Peyer's patch (tissue), 4 donors: ENCODE measurements at regions not wholly inside any gene's neighbourhood (a gene's known extent, or its start where the extent isn't known, plus 50 kb on each side); places are given as distances from the start of the nearest gene placed in this dataset.

Source experiments
- POLR2A ChIP-seq, 2 donors: fragments of 450-650 bp; IDR thresholded peaks; one replicate each; pipeline ENCODE4 v1.5.1; 2017; ENCODE audit warnings: antibody characterized with exemption in 2 of 2, mild to moderate bottlenecking in 2 of 2, moderate library complexity in 2 of 2
- TF ChIP-seq, protein P1 (sequence below), 6 experiments: fragments of 450-650 bp in 4 of 6; fragments of 200-600 bp in 2 of 6; sonication (generic) in 1 of 6; IDR thresholded peaks; one replicate each; pipeline ENCODE4 v1.5.1; 2017 to 2019; ENCODE audit warnings: antibody characterized with exemption in 6 of 6, mild to moderate bottlenecking in 3 of 6, moderate library complexity in 1 of 6

- TF ChIP-seq, protein P1, sequence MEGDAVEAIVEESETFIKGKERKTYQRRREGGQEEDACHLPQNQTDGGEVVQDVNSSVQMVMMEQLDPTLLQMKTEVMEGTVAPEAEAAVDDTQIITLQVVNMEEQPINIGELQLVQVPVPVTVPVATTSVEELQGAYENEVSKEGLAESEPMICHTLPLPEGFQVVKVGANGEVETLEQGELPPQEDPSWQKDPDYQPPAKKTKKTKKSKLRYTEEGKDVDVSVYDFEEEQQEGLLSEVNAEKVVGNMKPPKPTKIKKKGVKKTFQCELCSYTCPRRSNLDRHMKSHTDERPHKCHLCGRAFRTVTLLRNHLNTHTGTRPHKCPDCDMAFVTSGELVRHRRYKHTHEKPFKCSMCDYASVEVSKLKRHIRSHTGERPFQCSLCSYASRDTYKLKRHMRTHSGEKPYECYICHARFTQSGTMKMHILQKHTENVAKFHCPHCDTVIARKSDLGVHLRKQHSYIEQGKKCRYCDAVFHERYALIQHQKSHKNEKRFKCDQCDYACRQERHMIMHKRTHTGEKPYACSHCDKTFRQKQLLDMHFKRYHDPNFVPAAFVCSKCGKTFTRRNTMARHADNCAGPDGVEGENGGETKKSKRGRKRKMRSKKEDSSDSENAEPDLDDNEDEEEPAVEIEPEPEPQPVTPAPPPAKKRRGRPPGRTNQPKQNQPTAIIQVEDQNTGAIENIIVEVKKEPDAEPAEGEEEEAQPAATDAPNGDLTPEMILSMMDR (IDR thresholded peaks at IDR 0.05), result no peak
- no peak for TF ChIP-seq POLR2A (IDR thresholded peaks at IDR 0.05)
These were observed 1335.3 kb upstream of the CDH2 start for GRCh38 chr18:29512203-29512602.
